Esophagus muscularis mucosa (tissue), 4 donors: ENCODE measurements at regions not wholly inside any gene's neighbourhood (a gene's known extent, or its start where the extent isn't known, plus 50 kb on each side); places are given as distances from the start of the nearest gene placed in this dataset.
A peak's percentile ranks its signal among the peaks of the same experiment; 100 is the strongest.

Source experiments
- DNase-seq: peaks from one replicate; pipeline ENCODE4 v3.0.0-alpha.2; 2017; ENCODE audit errors: extremely low spot score
- H3K27ac ChIP-seq, 4 donors: fragments of 200-600 bp; sonication (generic); replicated peaks in 1 of 4; 1 replicate in 3 of 4; 2 replicates in 1 of 4; pipeline ENCODE4 v1.5.1; 2016 to 2019; ENCODE audit warnings: mild to moderate bottlenecking in 1 of 4
- H3K27me3 ChIP-seq, 4 donors: fragments of 200-600 bp; sonication (generic); one replicate each; pipeline versions ENCODE4 v1.5.1 to v1.6.0; 2016 to 2019
- H3K36me3 ChIP-seq, 4 donors: fragments of 200-600 bp; sonication (generic); one replicate each; pipeline ENCODE4 v1.5.1; 2016 to 2019
- H3K4me1 ChIP-seq, 4 donors: fragments of 200-600 bp; sonication (generic); one replicate each; pipeline ENCODE4 v1.5.1; 2016 to 2019
- H3K4me3 ChIP-seq, 4 donors: fragments of 200-600 bp; sonication (generic); 1 replicate in 2 of 4; 2 replicates in 2 of 4; pipeline ENCODE4 v1.5.1; 2016 to 2019; ENCODE audit warnings: mild to moderate bottlenecking in 4 of 4, moderate library complexity in 1 of 4
- H3K9me3 ChIP-seq, 4 donors: fragments of 200-600 bp; sonication (generic); 1 replicate in 3 of 4; 2 replicates in 1 of 4; pipeline ENCODE4 v1.5.1; 2016 to 2019
- EP300 ChIP-seq: sonication (generic); formaldehyde crosslinking; IDR thresholded peaks from one replicate; pipeline ENCODE4 v1.6.1; 2017; ENCODE audit warnings: antibody characterized with exemption
- POLR2A ChIP-seq: fragments of 450-650 bp; IDR thresholded peaks from one replicate; pipeline ENCODE4 v1.6.1; 2017; ENCODE audit warnings: antibody characterized with exemption, moderate library complexity, mild to moderate bottlenecking, low read depth
- POLR2AphosphoS5 ChIP-seq, 2 donors: sonication (generic); formaldehyde crosslinking; IDR thresholded peaks; one replicate each; pipeline ENCODE4 v1.6.1; 2017; ENCODE audit warnings: antibody characterized with exemption in 2 of 2
- WGBS: methylation state at CpG from one replicate; pipeline ENCODE4 v1.1.5; 2018; 5-methylcytosine and 5-hydroxymethylcytosine counted together
- intact Hi-C: fragments of 100-400 bp; cut with DNase I; formaldehyde crosslinking; loops from one replicate; pipeline ENCODE4 v1.15.1; 2023
- TF ChIP-seq, protein P1 (sequence below), 3 experiments: fragments of 200-600 bp in 2 of 3; fragments of 450-650 bp in 1 of 3; sonication (generic) in 2 of 3; IDR thresholded peaks; one replicate each; pipeline ENCODE4 v1.5.1; 2017 to 2019; ENCODE audit warnings: antibody characterized with exemption in 3 of 3, mild to moderate bottlenecking in 2 of 3, moderate library complexity in 1 of 3

GRCh38 chr5:174998131-174998730, 273.8 kb downstream of the MSX2 start:
- TF ChIP-seq POLR2A (no peak), EP300 (no peak), POLR2AphosphoS5 (IDR thresholded peaks at IDR 0.05) (no peak)
- TF ChIP-seq, protein P1, sequence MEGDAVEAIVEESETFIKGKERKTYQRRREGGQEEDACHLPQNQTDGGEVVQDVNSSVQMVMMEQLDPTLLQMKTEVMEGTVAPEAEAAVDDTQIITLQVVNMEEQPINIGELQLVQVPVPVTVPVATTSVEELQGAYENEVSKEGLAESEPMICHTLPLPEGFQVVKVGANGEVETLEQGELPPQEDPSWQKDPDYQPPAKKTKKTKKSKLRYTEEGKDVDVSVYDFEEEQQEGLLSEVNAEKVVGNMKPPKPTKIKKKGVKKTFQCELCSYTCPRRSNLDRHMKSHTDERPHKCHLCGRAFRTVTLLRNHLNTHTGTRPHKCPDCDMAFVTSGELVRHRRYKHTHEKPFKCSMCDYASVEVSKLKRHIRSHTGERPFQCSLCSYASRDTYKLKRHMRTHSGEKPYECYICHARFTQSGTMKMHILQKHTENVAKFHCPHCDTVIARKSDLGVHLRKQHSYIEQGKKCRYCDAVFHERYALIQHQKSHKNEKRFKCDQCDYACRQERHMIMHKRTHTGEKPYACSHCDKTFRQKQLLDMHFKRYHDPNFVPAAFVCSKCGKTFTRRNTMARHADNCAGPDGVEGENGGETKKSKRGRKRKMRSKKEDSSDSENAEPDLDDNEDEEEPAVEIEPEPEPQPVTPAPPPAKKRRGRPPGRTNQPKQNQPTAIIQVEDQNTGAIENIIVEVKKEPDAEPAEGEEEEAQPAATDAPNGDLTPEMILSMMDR (IDR thresholded peaks at IDR 0.05), result no peak
- Histone ChIP-seq H3K4me1 (no peaks in the 10 kb centered on the region), H3K36me3 (no peaks in the 10 kb centered on the region), H3K9me3 (peaks cover 0 to 16% (median 5%) of the 10 kb centered on the region in 4 donors), H3K27ac (no peak overlapping the region), H3K27me3 (peaks cover 0 to 4% (median 0%) of the 10 kb centered on the region in 4 donors), H3K4me3 (no peak overlapping the region)
- DNase-seq, result peak; percentile 14
- WGBS, result 72% methylated on average over 5 of the region's 5 CpGs
- intact Hi-C loops, result no loop called here

DNA sequence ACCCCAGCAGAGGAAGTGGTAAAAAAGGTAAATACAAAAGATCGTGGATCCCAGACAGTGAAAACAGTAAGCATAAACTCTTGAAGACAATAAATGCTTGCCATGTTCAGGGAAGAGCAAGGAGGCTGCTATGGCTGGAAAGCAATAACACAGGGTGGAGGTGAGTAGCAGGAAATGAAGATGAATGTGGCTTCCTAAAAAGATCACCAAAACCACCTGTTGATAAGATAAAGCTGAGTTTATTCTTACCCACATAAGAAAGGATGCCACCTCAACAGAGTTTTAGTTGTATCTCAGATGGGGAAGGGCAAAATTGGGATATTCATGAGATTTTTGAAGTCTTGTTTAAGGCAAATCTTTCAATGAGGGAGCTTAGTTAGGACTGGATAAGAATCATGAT, 273.3 kb downstream of the MSX2 start:
- no peaks in the 10 kb centered on the region for H3K4me1 ChIP-seq
- no peak for DNase-seq
- peaks cover 0 to 16% (median 5%) of the 10 kb centered on the region in 4 donors for H3K9me3 ChIP-seq
- WGBS, result 30% methylated on average over 1 of the region's 1 CpG
- no peak overlapping the region for H3K27ac ChIP-seq
- no peaks in the 10 kb centered on the region for H3K36me3 ChIP-seq
- peaks cover 0 to 4% (median 0%) of the 10 kb centered on the region in 4 donors for H3K27me3 ChIP-seq
- intact Hi-C loops, result no loop called here
- no peak overlapping the region for H3K4me3 ChIP-seq
- TF ChIP-seq, protein P1 (IDR thresholded peaks at IDR 0.05), result no peak
- TF ChIP-seq POLR2A (no peak), EP300 (no peak), POLR2AphosphoS5 (IDR thresholded peaks at IDR 0.05) (no peak)

DNA sequence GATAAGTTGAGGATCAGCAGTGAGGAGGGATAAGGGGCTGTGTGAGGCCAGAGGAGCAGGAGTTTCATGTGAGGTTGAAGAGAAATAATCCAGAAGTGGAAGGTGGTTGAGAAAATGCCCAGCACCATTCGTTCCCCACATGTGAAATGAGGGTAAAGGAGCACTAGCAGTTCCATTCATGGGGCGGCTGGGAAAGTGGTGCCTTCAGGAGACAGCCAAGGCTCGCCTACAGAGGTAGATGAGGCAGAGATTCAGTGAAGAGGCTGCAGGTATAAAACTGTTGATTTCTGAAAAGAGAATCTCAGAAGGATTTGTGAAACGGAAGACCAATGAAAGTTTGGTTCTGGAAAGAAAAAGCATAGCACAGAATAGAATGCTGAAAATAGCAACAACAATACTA, 272.6 kb downstream of the MSX2 start:
- H3K4me1 ChIP-seq, result peaks cover 0 to 4% (median under 1%) of the 10 kb centered on the region in 4 donors
- peak; percentile 21 for DNase-seq
- no peaks in the 10 kb centered on the region for H3K36me3 ChIP-seq
- H3K9me3 ChIP-seq, result peaks cover 0 to 16% (median 5%) of the 10 kb centered on the region in 4 donors
- no peak overlapping the region for H3K27ac ChIP-seq
- TF ChIP-seq POLR2AphosphoS5 (IDR thresholded peaks at IDR 0.05), result no peak
- TF ChIP-seq POLR2A, result no peak
- TF ChIP-seq EP300, result no peak
- TF ChIP-seq, protein P1 (IDR thresholded peaks at IDR 0.05), result no peak
- no peak overlapping the region for H3K4me3 ChIP-seq
- 85% methylated on average over 4 of the region's 4 CpGs for WGBS
- intact Hi-C loops, result no loop called here
- peaks cover 0 to 4% (median 0%) of the 10 kb centered on the region in 4 donors for H3K27me3 ChIP-seq

GRCh38 chr5:174995827-174996226, 271.4 kb downstream of the MSX2 start:
- peaks cover 0 to 16% (median 5%) of the 10 kb centered on the region in 4 donors for H3K9me3 ChIP-seq
- peaks cover 0 to 4% (median 0%) of the 10 kb centered on the region in 4 donors for H3K27me3 ChIP-seq
- no peaks in the 10 kb centered on the region for H3K36me3 ChIP-seq
- H3K4me1 ChIP-seq, result peaks cover 0 to 11% (median 3%) of the 10 kb centered on the region in 4 donors
- 81% methylated on average over 3 of the region's 3 CpGs for WGBS
- H3K4me3 ChIP-seq, result no peak overlapping the region
- TF ChIP-seq POLR2AphosphoS5 (IDR thresholded peaks at IDR 0.05) (no peak), EP300 (no peak), POLR2A (no peak)
- TF ChIP-seq, protein P1 (IDR thresholded peaks at IDR 0.05), result no peak
- no peak overlapping the region for H3K27ac ChIP-seq
- intact Hi-C loops, result no loop called here
- peak; percentile 39 for DNase-seq

DNA sequence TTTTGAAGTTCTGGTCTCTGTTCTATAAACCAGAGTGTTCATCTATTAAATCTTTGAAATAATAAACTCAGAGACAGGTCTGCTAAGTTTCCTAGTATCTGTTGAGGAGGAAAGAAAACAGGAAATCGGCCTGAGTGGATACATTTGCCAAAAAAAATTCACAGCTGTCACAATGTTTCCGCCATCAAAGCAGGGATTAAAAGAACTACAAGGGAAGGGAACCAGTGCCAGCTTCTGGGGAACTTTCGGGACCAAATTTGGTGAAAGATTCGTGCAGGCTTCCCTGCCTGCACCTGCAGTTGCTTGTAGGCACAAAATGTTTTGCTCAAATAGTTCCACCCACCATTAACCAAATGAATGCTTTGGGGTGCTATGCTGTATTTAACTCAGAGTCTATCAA, 267.5 kb downstream of the MSX2 start:
- intact Hi-C loops, result no loop called here
- no peaks in the 10 kb centered on the region for H3K27me3 ChIP-seq
- TF ChIP-seq POLR2AphosphoS5 (IDR thresholded peaks at IDR 0.05), result no peak
- TF ChIP-seq, protein P1 (IDR thresholded peaks at IDR 0.05), result no peak
- no peak for TF ChIP-seq POLR2A
- TF ChIP-seq EP300, result no peak
- H3K4me3 ChIP-seq, result no peak overlapping the region
- H3K9me3 ChIP-seq, result no peaks in the 10 kb centered on the region
- peaks cover 0 to 11% (median 6%) of the 10 kb centered on the region in 4 donors for H3K4me1 ChIP-seq
- H3K27ac ChIP-seq, result no peak overlapping the region
- no peaks in the 10 kb centered on the region for H3K36me3 ChIP-seq
- peak; percentile 70 for DNase-seq
- WGBS, result 34% methylated on average over 4 of the region's 4 CpGs
